DMS153 treated with DMSO at 0.1 percent for 48 hours (cell line): ENCODE measurements at regions not wholly inside any gene's neighbourhood (a gene's known extent, or its start where the extent isn't known, plus 50 kb on each side); places are given as distances from the start of the nearest gene placed in this dataset.
"Not testable (repeated sequence)": the region's sequence is repeated elsewhere in the genome, so short reads cannot be mapped to it uniquely, and the experiment has no call there.

ENCODE experiments used
- DNase-seq: peaks from one replicate; lab custom pipeline; 2025; ENCODE audit not compliant: unreplicated experiment; lab: John Stamatoyannopoulos, UW

- DNase-seq: no peak
Measured at GRCh38 chr1:184181044-184181443, 129.5 kb downstream of the TSEN15 start.

DNA sequence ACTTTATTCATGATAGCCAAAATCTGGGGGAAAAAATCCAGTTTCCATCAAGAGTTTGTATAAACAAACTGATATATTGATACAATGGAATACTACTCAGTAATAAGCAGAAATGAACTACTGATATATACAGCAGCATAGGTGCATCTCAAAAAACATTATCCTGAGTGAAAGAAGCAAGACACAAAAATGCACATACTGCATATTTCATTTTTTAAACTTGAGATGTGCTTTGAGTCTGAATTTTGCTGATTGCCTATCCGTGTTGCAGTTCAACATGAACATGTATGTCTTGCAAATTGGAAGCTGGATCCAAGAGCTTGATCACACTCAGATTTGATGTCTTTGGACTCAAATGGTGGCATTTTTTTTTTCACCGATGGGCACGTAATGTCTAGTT, 132.4 kb downstream of the TSEN15 start:
- DNase-seq: no peak

GRCh38 chr1:184184614-184185013, 133.1 kb downstream of the TSEN15 start:
- not testable (repeated sequence) for DNase-seq

DNA sequence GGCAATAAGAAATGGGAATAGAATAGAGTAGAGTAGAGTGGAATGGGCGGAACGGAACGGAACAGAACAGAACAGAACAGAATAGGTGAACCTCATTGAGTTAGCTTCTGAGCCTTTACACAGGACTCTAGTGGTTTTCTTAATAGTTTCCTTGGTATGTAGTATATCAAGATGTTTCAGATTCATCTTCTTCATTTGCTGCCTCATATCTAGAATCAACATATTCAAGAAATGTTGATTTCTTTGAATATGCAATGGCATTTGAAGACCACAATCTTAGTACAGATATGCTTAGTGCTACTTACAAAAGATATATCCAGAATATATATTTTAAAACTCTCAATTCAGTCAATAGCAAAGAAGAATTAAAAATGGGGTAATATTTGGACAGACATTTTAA, 133.8 kb downstream of the TSEN15 start:
- no peak for DNase-seq

DNA sequence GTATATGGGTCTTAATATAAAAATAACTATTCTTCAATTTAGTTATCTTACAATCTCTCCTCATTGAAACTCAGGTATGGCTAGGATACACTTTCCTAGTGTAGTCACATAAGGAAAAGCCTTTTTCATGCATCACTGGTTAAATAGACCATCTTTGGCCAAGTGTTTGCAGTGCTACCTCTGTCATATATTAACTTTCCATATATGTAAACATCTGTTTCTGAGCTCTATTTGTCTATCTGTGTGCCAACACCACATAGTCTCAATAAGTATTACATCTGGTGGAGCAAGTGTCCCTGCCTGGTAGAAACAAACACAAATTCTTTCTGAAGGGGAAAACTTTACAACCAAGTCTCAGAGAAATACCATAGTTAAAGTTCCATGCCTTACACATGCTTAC, 134.6 kb downstream of the TSEN15 start:
- DNase-seq: no peak

DNA sequence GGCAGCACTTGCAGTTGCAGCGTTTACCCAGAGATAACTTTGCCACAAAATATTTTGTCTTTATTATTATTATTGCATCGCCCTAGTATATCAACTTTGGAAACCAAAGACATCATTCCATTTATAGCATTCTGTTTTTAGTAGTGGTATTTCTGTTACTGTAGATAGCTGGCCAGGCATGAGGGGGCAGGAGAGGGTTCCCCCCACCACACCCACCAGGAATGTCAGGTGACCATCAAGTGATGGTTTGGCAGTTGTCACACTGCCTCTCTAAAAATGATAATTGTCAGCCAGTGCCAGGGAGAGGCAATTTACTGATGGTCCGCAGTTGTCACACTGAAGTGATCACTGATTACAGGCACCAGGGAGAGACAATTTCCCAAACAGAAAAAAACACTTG, 135.6 kb downstream of the TSEN15 start:
- no peak for DNase-seq

DNA sequence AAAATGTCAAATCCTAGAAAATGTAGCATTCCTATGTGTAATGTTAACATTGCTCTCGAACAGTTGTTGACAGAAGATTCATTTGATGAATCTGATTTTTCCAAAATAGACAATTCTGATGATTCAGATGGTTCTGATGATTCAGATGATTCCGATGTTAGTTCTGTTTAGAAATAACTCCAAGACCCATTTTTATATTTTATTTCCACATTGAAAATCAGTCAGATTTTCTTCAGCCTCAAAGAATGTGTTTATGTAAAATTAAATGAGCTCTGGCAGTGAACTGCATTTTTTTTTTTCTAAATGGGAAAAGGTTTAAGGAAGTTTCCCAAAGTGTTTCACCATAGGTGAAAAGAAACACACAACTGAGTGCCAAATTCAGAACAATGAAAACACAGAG, 136.5 kb downstream of the TSEN15 start:
- DNase-seq: no peak

- DNase-seq: no peak
Measured at GRCh38 chr1:184189361-184189760, 137.8 kb downstream of the TSEN15 start.

DNA sequence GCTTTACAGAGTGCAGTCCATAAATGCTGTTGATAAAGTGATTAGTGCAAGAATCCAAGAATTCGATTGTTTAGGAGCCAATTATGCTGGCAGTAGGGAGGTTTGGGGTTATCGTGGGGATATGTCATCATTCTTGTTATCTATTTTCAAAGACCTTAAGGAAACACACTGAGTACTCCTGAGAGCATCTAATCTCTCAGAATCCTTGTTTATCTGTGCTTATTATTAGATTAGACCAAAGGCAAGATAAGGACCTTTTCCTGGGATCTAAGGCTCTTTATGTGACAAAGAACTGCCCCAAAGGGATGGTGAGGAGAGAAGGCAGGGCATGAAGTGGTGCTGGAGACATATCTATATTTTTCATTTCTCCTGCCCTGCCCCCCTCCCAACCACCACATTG, 139.1 kb downstream of the TSEN15 start:
- no peak for DNase-seq

DNA sequence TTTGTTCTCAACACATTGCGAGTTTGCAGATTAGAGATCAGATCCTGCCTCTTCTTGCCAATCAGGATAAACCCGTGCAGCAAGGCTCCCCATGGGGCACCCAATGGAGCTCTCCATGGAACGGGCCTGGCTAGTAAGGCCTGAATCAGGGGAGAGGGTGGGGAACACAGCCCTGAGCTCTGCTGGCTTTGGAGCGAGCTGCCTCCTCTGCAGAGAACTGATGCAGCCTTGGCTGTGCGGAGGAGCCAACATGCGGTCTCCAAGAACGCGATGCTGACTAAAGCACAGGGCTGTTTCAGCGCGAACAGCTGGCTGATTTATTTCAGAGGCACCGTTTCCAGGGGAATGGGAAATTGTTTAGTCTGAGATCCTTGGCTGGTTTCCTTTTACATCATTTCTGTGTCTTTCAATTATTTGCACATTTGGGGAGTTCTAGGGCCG, 139.7 kb downstream of the TSEN15 start:
- no peak for DNase-seq

- DNase-seq: no peak
Measured at GRCh38 chr1:184192796-184193195, 141.3 kb downstream of the TSEN15 start.

GRCh38 chr1:184193451-184193850, 141.9 kb downstream of the TSEN15 start:
- DNase-seq: no peak

DNA sequence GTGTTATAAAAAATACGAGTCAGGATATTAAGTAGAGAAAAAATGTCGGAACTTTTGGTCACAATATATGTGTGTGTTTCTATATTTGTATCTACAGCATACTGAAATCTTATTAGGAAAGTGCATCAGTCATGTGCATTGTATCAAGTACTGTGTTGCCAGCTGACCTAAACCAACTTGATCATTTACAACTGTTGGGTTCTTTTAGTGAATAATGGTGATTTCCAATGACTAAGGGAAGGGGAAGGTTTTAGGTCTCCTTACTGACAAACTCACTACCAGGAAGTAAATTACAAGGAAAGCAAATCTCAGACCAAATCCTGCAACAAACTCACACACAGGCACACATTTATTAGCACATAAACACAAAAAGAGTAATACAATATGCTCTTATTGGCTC, 142.7 kb downstream of the TSEN15 start:
- DNase-seq: no peak

GRCh38 chr1:184195722-184196121, 144.2 kb downstream of the TSEN15 start:
- DNase-seq: not testable (repeated sequence)

DNA sequence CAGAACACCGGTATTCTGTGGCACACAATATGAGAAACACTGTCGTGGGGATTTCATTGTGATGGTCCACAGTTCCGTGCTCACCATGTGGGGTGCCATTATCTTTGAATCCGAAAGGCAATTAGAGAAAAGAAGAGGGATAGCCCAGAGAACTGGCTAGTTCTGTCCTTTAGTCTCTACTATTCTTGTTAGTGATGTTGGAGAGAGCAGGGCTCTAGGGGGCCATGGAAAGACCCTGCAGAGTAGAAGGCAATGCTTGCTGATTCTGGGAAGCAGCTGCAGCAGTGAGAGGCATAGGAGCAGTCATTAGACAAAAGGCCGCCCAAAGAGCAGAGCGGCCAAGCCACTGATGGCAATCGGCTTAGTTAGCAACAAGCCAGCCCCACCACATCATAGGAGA, 146.3 kb downstream of the TSEN15 start:
- no peak for DNase-seq

- no peak for DNase-seq
Measured at GRCh38 chr1:184199036-184199435, 147.5 kb downstream of the TSEN15 start.

DNA sequence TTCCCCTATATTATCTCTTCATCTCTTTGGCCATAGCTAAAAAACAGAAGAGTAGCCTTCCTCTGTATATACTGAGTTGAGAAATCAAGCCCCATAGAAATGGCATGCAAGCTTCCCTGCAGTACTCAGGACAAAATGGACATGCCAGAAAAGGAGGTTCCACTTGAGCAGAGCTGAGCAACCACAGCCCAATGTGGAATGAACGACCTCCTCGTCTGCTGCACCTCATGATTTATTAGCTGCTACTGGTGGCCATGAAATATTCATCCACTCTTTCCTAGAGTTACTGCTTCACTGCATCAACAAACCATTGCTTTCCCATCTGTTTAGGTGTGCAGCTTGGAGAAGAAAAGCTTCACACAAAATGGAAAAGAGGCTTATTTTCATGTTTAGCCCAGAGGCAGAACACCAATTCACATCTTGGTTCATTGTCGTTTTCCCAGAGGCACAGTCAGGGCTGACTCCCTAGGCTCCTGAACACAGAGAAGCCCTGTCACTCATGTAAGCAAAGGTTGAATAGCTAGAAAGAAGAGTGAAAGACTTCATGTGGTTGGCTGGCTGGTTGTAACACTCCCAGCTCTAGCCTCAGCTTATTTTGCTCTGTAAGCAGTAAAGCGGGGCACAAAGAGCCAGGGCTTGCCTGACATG, 148.0 kb downstream of the TSEN15 start:
- DNase-seq: no peak

- DNase-seq: no peak
Measured at GRCh38 chr1:184208622-184209021, 157.1 kb downstream of the TSEN15 start.

- no peak for DNase-seq
Measured at GRCh38 chr1:184210031-184210430, 158.5 kb downstream of the TSEN15 start.

DNA sequence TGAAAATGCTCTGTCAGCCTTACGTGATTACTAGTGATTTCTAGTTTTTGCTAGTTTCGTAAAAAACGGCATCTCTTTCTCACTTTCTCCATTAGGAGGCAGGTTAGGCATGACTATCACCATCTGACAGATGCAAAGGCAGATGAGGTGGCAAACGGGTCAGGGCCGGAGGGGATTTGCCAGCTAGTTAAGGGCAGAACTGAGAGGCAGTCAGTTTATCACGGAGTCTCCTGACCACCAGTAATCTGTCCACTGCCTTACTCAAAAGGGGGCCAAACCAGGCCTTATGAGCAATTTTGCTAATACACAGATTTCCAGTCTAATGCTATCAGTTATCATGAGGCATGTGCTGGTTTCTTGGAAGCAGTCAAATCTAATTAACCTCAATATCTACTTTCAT, 159.3 kb downstream of the TSEN15 start:
- DNase-seq: no peak

GRCh38 chr1:184212649-184213314, 161.3 kb downstream of the TSEN15 start:
- DNase-seq: no peak

DNA sequence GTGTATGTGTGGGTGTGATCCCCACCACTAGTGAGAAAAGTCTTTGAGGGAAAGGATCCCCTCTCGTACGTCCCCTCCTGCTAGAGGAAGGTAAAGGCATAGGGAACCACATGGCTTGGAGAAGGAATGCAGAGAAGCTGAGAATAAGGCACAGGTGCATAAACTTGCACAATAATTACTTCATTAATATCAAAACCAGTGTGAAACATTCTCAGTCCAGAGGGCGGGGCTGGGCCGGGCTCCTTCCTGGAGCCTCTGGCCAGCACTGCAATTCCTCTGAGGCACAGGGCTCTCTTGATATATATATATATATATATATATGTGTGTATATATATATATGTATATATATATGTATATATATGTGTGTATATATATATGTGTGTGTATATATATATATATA, 162.6 kb downstream of the TSEN15 start:
- no peak for DNase-seq
